Kidney (tissue), 13 donors: ENCODE measurements at regions not wholly inside any gene's neighbourhood (a gene's known extent, or its start where the extent isn't known, plus 50 kb on each side); places are given as distances from the start of the nearest gene placed in this dataset.
A peak's percentile ranks its signal among the peaks of the same experiment; 100 is the strongest.

Experiments used
- DNase-seq, 5 donors: peaks; one replicate each; pipeline ENCODE4 v3.0.0-alpha.2; 2013 to 2020
- FAIRE-seq: peaks from 2 replicates; lab custom pipeline; 2012; peaks lifted over from hg19 to GRCh38; lab: Jason Lieb, UNC
- H3K27ac ChIP-seq, 2 donors: one replicate each; pipeline ENCODE4 v1.7.0; 2013; ENCODE audit warnings: low read depth in 2 of 2, low read length in 2 of 2, inconsistent platforms in 1 of 2
- H3K27me3 ChIP-seq: one replicate; pipeline ENCODE4 v1.7.1; 2013; ENCODE audit warnings: low read length, inconsistent platforms; ENCODE audit not compliant: control insufficient read depth, insufficient read depth
- H3K36me3 ChIP-seq, 3 donors: one replicate each; pipeline versions ENCODE4 v1.7.0 to v1.7.1; 2013; ENCODE audit warnings: low read length in 3 of 3, control low read depth in 1 of 3, inconsistent platforms in 1 of 3; ENCODE audit not compliant: insufficient read depth in 3 of 3, control insufficient read depth in 2 of 3
- H3K4me1 ChIP-seq, 3 donors: one replicate each; pipeline versions ENCODE4 v1.7.0 to v1.7.1; 2013; ENCODE audit warnings: low read length in 3 of 3, inconsistent platforms in 1 of 3, low read depth in 1 of 3; ENCODE audit not compliant: control insufficient read depth in 2 of 3, insufficient read depth in 2 of 3
- H3K4me3 ChIP-seq, 3 donors: one replicate each; pipeline versions ENCODE4 v1.7.0 to v1.8.1; 2013; ENCODE audit warnings: low read length in 3 of 3, control low read depth in 1 of 3, inconsistent platforms in 1 of 3
- H3K9ac ChIP-seq, 3 donors: one replicate each; pipeline versions ENCODE4 v1.7.0 to v1.7.1; 2013; ENCODE audit warnings: low read length in 3 of 3, control low read depth in 1 of 3, inconsistent platforms in 1 of 3
- H3K9me3 ChIP-seq, 3 donors: one replicate each; pipeline versions ENCODE4 v1.7.0 to v1.7.1; 2013; ENCODE audit warnings: low read length in 3 of 3, control low read depth in 1 of 3, inconsistent platforms in 1 of 3; ENCODE audit not compliant: control insufficient read depth in 2 of 3, insufficient read depth in 1 of 3
- CTCF ChIP-seq: IDR thresholded peaks from 3 replicates; pipeline ENCODE4 v1.5.1; 2012; ENCODE audit warnings: mild to moderate bottlenecking, moderate library complexity, borderline replicate concordance; ENCODE audit not compliant: insufficient read depth; ENCODE audit errors: extremely low read depth
- intact Hi-C: fragments of 100-400 bp; cut with DNase I; formaldehyde crosslinking; loops from one replicate; pipeline ENCODE4 v1.11.1; 2022
- donor health status: control.
- donor health status: control.
- donor health status: control.
- donor health status: control.
- donor health status: control.
- donor health status: DM: yes; HTN: yes; CAD: no.
- donor health status: Normal renal cell carcinoma (clear cell type).

GRCh38 chr2:43114210-43114609, 112.2 kb downstream of the ZFP36L2 start:
- H3K4me1 ChIP-seq = peaks cover 0 to 5% (median 2%) of the 10 kb centered on the region in 3 donors
- peak in 1 of 5 donors; percentile 24 for DNase-seq
- no peak overlapping the region for H3K27ac ChIP-seq
- no peak for FAIRE-seq
- no peak overlapping the region for H3K9ac ChIP-seq
- H3K4me3 ChIP-seq = no peak overlapping the region
- H3K9me3 ChIP-seq = peaks cover 0 to 5% (median 0%) of the 10 kb centered on the region in 3 donors
- intact Hi-C loops = no loop called here
- no peaks in the 10 kb centered on the region for H3K27me3 ChIP-seq
- H3K36me3 ChIP-seq = no peaks in the 10 kb centered on the region
- TF ChIP-seq CTCF = no peak

GRCh38 chr2:43111788-43112554, 114.4 kb downstream of the ZFP36L2 start:
- intact Hi-C loops = no loop called here
- H3K36me3 ChIP-seq = no peaks in the 10 kb centered on the region
- no peak for TF ChIP-seq CTCF
- no peak overlapping the region for H3K4me3 ChIP-seq
- peaks cover 0 to 6% (median 5%) of the 10 kb centered on the region in 3 donors for H3K4me1 ChIP-seq
- DNase-seq (peak in 2 of 5 donors; percentile 31 to 66), FAIRE-seq (no peak)
- no peak overlapping the region for H3K27ac ChIP-seq
- no peaks in the 10 kb centered on the region for H3K27me3 ChIP-seq
- no peaks in the 10 kb centered on the region for H3K9me3 ChIP-seq
- no peak overlapping the region for H3K9ac ChIP-seq

GRCh38 chr2:43110442-43110871, 115.9 kb downstream of the ZFP36L2 start:
- Histone ChIP-seq H3K4me1 (peaks cover 0 to 15% (median 5%) of the 10 kb centered on the region in 3 donors), H3K27ac (no peak overlapping the region), H3K9me3 (no peaks in the 10 kb centered on the region), H3K9ac (no peak overlapping the region), H3K27me3 (no peaks in the 10 kb centered on the region), H3K4me3 (no peak overlapping the region), H3K36me3 (no peaks in the 10 kb centered on the region)
- no peak for FAIRE-seq
- TF ChIP-seq CTCF = no peak
- intact Hi-C loops = no loop called here
- peak in 4 of 5 donors; percentile 48 to 94 (median 74) for DNase-seq
